ENCODE measurements at regions not wholly inside any gene's neighbourhood (a gene's known extent, or its start where the extent isn't known, plus 50 kb on each side); places are given as distances from the start of the nearest gene placed in this dataset.
"Not testable (repeated sequence)": the region's sequence is repeated elsewhere in the genome, so short reads cannot be mapped to it uniquely, and the experiment has no call there.

- DNase-seq (ENCODE audit: low spot score): no peak
These were observed 336.0 kb upstream of the ONECUT1 start for GRCh38 chr15:53126144-53126543.

GRCh38 chr15:53122818-53123217, 332.7 kb upstream of the ONECUT1 start:
- DNase-seq (ENCODE audit: low spot score): no peak

- DNase-seq (ENCODE audit: low spot score): not testable (repeated sequence)
These were observed 326.8 kb upstream of the ONECUT1 start for GRCh38 chr15:53116915-53117314.

- DNase-seq (ENCODE audit: low spot score): no peak
These were observed 326.0 kb upstream of the ONECUT1 start for GRCh38 chr15:53116169-53116568.

GRCh38 chr15:53115563-53115962, 325.4 kb upstream of the ONECUT1 start:
- DNase-seq (ENCODE audit: low spot score): no peak

- no peak for DNase-seq (ENCODE audit: low spot score)
These were observed 324.8 kb upstream of the ONECUT1 start for GRCh38 chr15:53114960-53115359.

GRCh38 chr15:53110999-53111398, 320.9 kb upstream of the ONECUT1 start:
- no peak for DNase-seq (ENCODE audit: low spot score)

- no peak for DNase-seq (ENCODE audit: low spot score)
These were observed 318.2 kb upstream of the ONECUT1 start for GRCh38 chr15:53108319-53108718.

- no peak for DNase-seq (ENCODE audit: low spot score)
These were observed 317.7 kb upstream of the ONECUT1 start for GRCh38 chr15:53107855-53108254.

GRCh38 chr15:53106505-53107286, 316.6 kb upstream of the ONECUT1 start:
- DNase-seq (ENCODE audit: low spot score): no peak

- DNase-seq (ENCODE audit: low spot score): no peak
These were observed 312.3 kb upstream of the ONECUT1 start for GRCh38 chr15:53102483-53102882.

GRCh38 chr15:53080484-53080883, 290.3 kb upstream of the ONECUT1 start:
- DNase-seq (ENCODE audit: low spot score): no peak

- no peak for DNase-seq (ENCODE audit: low spot score)
These were observed 284.1 kb upstream of the ONECUT1 start for GRCh38 chr15:53074221-53074620.

GRCh38 chr15:53072077-53072476, 281.9 kb upstream of the ONECUT1 start:
- no peak for DNase-seq (ENCODE audit: low spot score)

- DNase-seq (ENCODE audit: low spot score): no peak
These were observed 278.5 kb upstream of the ONECUT1 start for GRCh38 chr15:53068636-53069035.

GRCh38 chr15:53059273-53060043, 269.3 kb upstream of the ONECUT1 start:
- DNase-seq (ENCODE audit: low spot score): no peak

- no peak for DNase-seq (ENCODE audit: low spot score)
These were observed 256.1 kb upstream of the ONECUT1 start for GRCh38 chr15:53046153-53046790.

GRCh38 chr15:53038655-53038941, 248.5 kb upstream of the ONECUT1 start:
- no peak for DNase-seq (ENCODE audit: low spot score)

- no peak for DNase-seq (ENCODE audit: low spot score)
These were observed 247.9 kb upstream of the ONECUT1 start for GRCh38 chr15:53037904-53038654.

- no peak for DNase-seq (ENCODE audit: low spot score)
These were observed 246.5 kb upstream of the ONECUT1 start for GRCh38 chr15:53036641-53037040.

- DNase-seq (ENCODE audit: low spot score): no peak
These were observed 244.7 kb upstream of the ONECUT1 start for GRCh38 chr15:53034767-53035245.

- no peak for DNase-seq (ENCODE audit: low spot score)
These were observed 243.6 kb upstream of the ONECUT1 start for GRCh38 chr15:53033709-53034108.

Measured in AG08395 (cell line).